GM19463 (cell line): ENCODE measurements at regions not wholly inside any gene's neighbourhood (a gene's known extent, or its start where the extent isn't known, plus 50 kb on each side); places are given as distances from the start of the nearest gene placed in this dataset.
"Not testable (repeated sequence)": the region's sequence is repeated elsewhere in the genome, so short reads cannot be mapped to it uniquely, and the experiment has no call there.

ENCODE experiments used
- ATAC-seq: cut with Tn5 transposase; IDR thresholded peaks from one replicate; pipeline ENCODE4 v1.9.1; 2021; ENCODE audit warnings: mild to moderate bottlenecking, moderate library complexity; ENCODE audit not compliant: unreplicated experiment

- no peak for ATAC-seq
Observed at GRCh38 chr5:155595791-155596190, 582.2 kb downstream of the KIF4B start.

- no peak for ATAC-seq
Observed at GRCh38 chr5:155598552-155598951, 585.0 kb downstream of the KIF4B start.

GRCh38 chr5:155605920-155606319 is 592.4 kb downstream of the KIF4B start:
- no peak for ATAC-seq

GRCh38 chr5:155616779-155617392 is 603.3 kb downstream of the KIF4B start:
- peak; percentile 79 for ATAC-seq

GRCh38 chr5:155619688-155620087 is 606.1 kb downstream of the KIF4B start:
- no peak for ATAC-seq

- no peak for ATAC-seq
Observed at GRCh38 chr5:155620821-155621410, 607.4 kb downstream of the KIF4B start.

GRCh38 chr5:155624597-155625241 is 611.2 kb downstream of the KIF4B start:
- ATAC-seq, result no peak

- ATAC-seq, result no peak
Observed at GRCh38 chr5:155625315-155625714, 611.8 kb downstream of the KIF4B start.

GRCh38 chr5:155625897-155626543 is 612.5 kb downstream of the KIF4B start:
- no peak for ATAC-seq

- ATAC-seq, result no peak
Observed at GRCh38 chr5:155626592-155626991, 613.0 kb downstream of the KIF4B start.

GRCh38 chr5:155628346-155628745 is 614.8 kb downstream of the KIF4B start:
- ATAC-seq, result no peak

- no peak for ATAC-seq
Observed at GRCh38 chr5:155629597-155629996, 616.0 kb downstream of the KIF4B start.

GRCh38 chr5:155631116-155631515 is 617.6 kb downstream of the KIF4B start:
- no peak for ATAC-seq

- ATAC-seq, result no peak
Observed at GRCh38 chr5:155633338-155633957, 619.9 kb downstream of the KIF4B start.

- ATAC-seq, result no peak
Observed at GRCh38 chr5:155649666-155650065, 636.1 kb downstream of the KIF4B start.

- ATAC-seq, result no peak
Observed at GRCh38 chr5:155655569-155655968, 642.0 kb downstream of the KIF4B start.

GRCh38 chr5:155661859-155662258 is 648.3 kb downstream of the KIF4B start:
- ATAC-seq, result no peak

- ATAC-seq, result no peak
Observed at GRCh38 chr5:155665361-155665760, 651.8 kb downstream of the KIF4B start.

- ATAC-seq, result not testable (repeated sequence)
Observed at GRCh38 chr5:155672001-155672400, 655.0 kb upstream of the SGCD start.

- ATAC-seq, result no peak
Observed at GRCh38 chr5:155676967-155677366, 650.0 kb upstream of the SGCD start.

GRCh38 chr5:155678371-155678770 is 648.6 kb upstream of the SGCD start:
- no peak for ATAC-seq
